Mesothelial cell of epicardium (in vitro differentiated cells): ENCODE measurements at regions not wholly inside any gene's neighbourhood (a gene's known extent, or its start where the extent isn't known, plus 50 kb on each side); places are given as distances from the start of the nearest gene placed in this dataset.
A peak's percentile ranks its signal among the peaks of the same experiment; 100 is the strongest.

Experiments used
- DNase-seq, 2 experiments: peaks; one replicate each; pipeline ENCODE4 v3.0.0; 2021; ENCODE audit warnings: low spot score in 2 of 2; ENCODE audit not compliant: unreplicated experiment in 2 of 2
- H3K27ac Mint-ChIP-seq: 2 replicates; pipeline ENCODE4 v1.8.0; 2021; ENCODE audit warnings: mixed read lengths
- H3K27me3 Mint-ChIP-seq: 2 replicates; pipeline ENCODE4 v1.8.0; 2021; ENCODE audit warnings: low read depth, mixed read lengths
- H3K36me3 Mint-ChIP-seq: 2 replicates; pipeline ENCODE4 v1.8.0; 2021; ENCODE audit warnings: mixed read lengths
- H3K4me1 Mint-ChIP-seq: 2 replicates; pipeline ENCODE4 v1.8.0; 2021; ENCODE audit warnings: mixed read lengths
- H3K4me3 Mint-ChIP-seq: 2 replicates; pipeline ENCODE4 v1.8.0; 2021; ENCODE audit warnings: mild to moderate bottlenecking, moderate library complexity, mixed read lengths
- H3K9me3 Mint-ChIP-seq: 2 replicates; pipeline ENCODE4 v1.8.0; 2021; ENCODE audit warnings: mixed read lengths
- TF ChIP-seq, protein P1 (sequence below): fragments of 200-600 bp; sonication (generic); IDR thresholded peaks from one replicate; pipeline ENCODE4 v1.5.0; 2021; ENCODE audit warnings: antibody characterized with exemption; ENCODE audit not compliant: unreplicated experiment

- TF ChIP-seq, protein P1, sequence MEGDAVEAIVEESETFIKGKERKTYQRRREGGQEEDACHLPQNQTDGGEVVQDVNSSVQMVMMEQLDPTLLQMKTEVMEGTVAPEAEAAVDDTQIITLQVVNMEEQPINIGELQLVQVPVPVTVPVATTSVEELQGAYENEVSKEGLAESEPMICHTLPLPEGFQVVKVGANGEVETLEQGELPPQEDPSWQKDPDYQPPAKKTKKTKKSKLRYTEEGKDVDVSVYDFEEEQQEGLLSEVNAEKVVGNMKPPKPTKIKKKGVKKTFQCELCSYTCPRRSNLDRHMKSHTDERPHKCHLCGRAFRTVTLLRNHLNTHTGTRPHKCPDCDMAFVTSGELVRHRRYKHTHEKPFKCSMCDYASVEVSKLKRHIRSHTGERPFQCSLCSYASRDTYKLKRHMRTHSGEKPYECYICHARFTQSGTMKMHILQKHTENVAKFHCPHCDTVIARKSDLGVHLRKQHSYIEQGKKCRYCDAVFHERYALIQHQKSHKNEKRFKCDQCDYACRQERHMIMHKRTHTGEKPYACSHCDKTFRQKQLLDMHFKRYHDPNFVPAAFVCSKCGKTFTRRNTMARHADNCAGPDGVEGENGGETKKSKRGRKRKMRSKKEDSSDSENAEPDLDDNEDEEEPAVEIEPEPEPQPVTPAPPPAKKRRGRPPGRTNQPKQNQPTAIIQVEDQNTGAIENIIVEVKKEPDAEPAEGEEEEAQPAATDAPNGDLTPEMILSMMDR, result no peak
- H3K27ac Mint-ChIP-seq, result no peak overlapping the region
- peaks cover 19% of the 10 kb centered on the region for H3K4me1 Mint-ChIP-seq
- no peaks in the 10 kb centered on the region for H3K27me3 Mint-ChIP-seq
- H3K9me3 Mint-ChIP-seq, result no peaks in the 10 kb centered on the region
- H3K4me3 Mint-ChIP-seq, result no peak overlapping the region
- DNase-seq, result no peak
- no peaks in the 10 kb centered on the region for H3K36me3 Mint-ChIP-seq
Observed at GRCh38 chr1:199082778-199083389, 444.0 kb downstream of the PTPRC start.

GRCh38 chr1:199083680-199084079 lies 444.8 kb downstream of the PTPRC start:
- Mint-ChIP-seq H3K27ac (no peak overlapping the region), H3K9me3 (no peaks in the 10 kb centered on the region), H3K27me3 (no peaks in the 10 kb centered on the region), H3K4me1 (peaks cover 19% of the 10 kb centered on the region), H3K36me3 (no peaks in the 10 kb centered on the region), H3K4me3 (no peak overlapping the region)
- no peak for DNase-seq
- TF ChIP-seq, protein P1, result no peak

- no peaks in the 10 kb centered on the region for H3K9me3 Mint-ChIP-seq
- TF ChIP-seq, protein P1, result no peak
- no peaks in the 10 kb centered on the region for H3K36me3 Mint-ChIP-seq
- no peak overlapping the region for H3K4me3 Mint-ChIP-seq
- peaks cover 19% of the 10 kb centered on the region for H3K4me1 Mint-ChIP-seq
- DNase-seq, result no peak
- no peak overlapping the region for H3K27ac Mint-ChIP-seq
- no peaks in the 10 kb centered on the region for H3K27me3 Mint-ChIP-seq
Observed at GRCh38 chr1:199084293-199084692, 445.5 kb downstream of the PTPRC start.

- Mint-ChIP-seq H3K9me3 (no peaks in the 10 kb centered on the region), H3K4me3 (no peak overlapping the region), H3K36me3 (no peaks in the 10 kb centered on the region), H3K4me1 (peaks cover 19% of the 10 kb centered on the region), H3K27me3 (no peaks in the 10 kb centered on the region), H3K27ac (no peak overlapping the region)
- DNase-seq, result no peak
- TF ChIP-seq, protein P1, result no peak
Observed at GRCh38 chr1:199085903-199086302, 447.1 kb downstream of the PTPRC start.

GRCh38 chr1:199087144-199087543 lies 448.3 kb downstream of the PTPRC start:
- no peak overlapping the region for H3K4me3 Mint-ChIP-seq
- H3K9me3 Mint-ChIP-seq, result no peaks in the 10 kb centered on the region
- peak overlapping the region; percentile 23 for H3K27ac Mint-ChIP-seq
- no peak for DNase-seq
- H3K27me3 Mint-ChIP-seq, result no peaks in the 10 kb centered on the region
- peaks cover 19% of the 10 kb centered on the region for H3K4me1 Mint-ChIP-seq
- no peaks in the 10 kb centered on the region for H3K36me3 Mint-ChIP-seq
- TF ChIP-seq, protein P1, result no peak
